HUES48 (cell line): ENCODE measurements at regions not wholly inside any gene's neighbourhood (a gene's known extent, or its start where the extent isn't known, plus 50 kb on each side); places are given as distances from the start of the nearest gene placed in this dataset.
"Not testable (repeated sequence)": the region's sequence is repeated elsewhere in the genome, so short reads cannot be mapped to it uniquely, and the experiment has no call there.

ENCODE experiments used
- H3K27ac ChIP-seq: one replicate; pipeline ENCODE4 v1.7.0; 2013; ENCODE audit warnings: low read depth, low read length, inconsistent platforms
- H3K27me3 ChIP-seq: 2 replicates; pipeline ENCODE4 v1.6.1; 2013; ENCODE audit warnings: mild to moderate bottlenecking, low read length; ENCODE audit not compliant: control insufficient read depth, insufficient read depth
- H3K36me3 ChIP-seq: 2 replicates; pipeline ENCODE4 v1.6.1; 2013; ENCODE audit warnings: low read length; ENCODE audit not compliant: control insufficient read depth, insufficient read depth
- H3K4me1 ChIP-seq: 2 replicates; pipeline ENCODE4 v1.6.1; 2013; ENCODE audit warnings: mild to moderate bottlenecking, low read length; ENCODE audit not compliant: control insufficient read depth, insufficient read depth
- H3K4me3 ChIP-seq: 2 replicates; pipeline ENCODE4 v1.5.1; 2013; ENCODE audit warnings: mild to moderate bottlenecking, low read depth, low read length
- H3K9ac ChIP-seq: 2 replicates; pipeline ENCODE4 v1.6.1; 2013; ENCODE audit warnings: mild to moderate bottlenecking, low read depth, low read length, moderate library complexity
- H3K9me3 ChIP-seq: 2 replicates; pipeline ENCODE4 v1.6.1; 2013; ENCODE audit warnings: low read length; ENCODE audit not compliant: control insufficient read depth, insufficient read depth

GRCh38 chr18:72984290-72984689 is 116.5 kb upstream of the NETO1 start:
- Histone ChIP-seq H3K9ac (no peak overlapping the region), H3K9me3 (no peaks in the 10 kb centered on the region), H3K4me3 (no peak overlapping the region), H3K4me1 (no peaks in the 10 kb centered on the region), H3K36me3 (no peaks in the 10 kb centered on the region), H3K27ac (no peak overlapping the region), H3K27me3 (no peaks in the 10 kb centered on the region)

- H3K36me3 ChIP-seq, result no peaks in the 10 kb centered on the region
- no peaks in the 10 kb centered on the region for H3K9me3 ChIP-seq
- H3K27ac ChIP-seq, result no peak overlapping the region
- no peak overlapping the region for H3K4me3 ChIP-seq
- no peaks in the 10 kb centered on the region for H3K27me3 ChIP-seq
- H3K4me1 ChIP-seq, result no peaks in the 10 kb centered on the region
- H3K9ac ChIP-seq, result no peak overlapping the region
Observed at GRCh38 chr18:72973841-72974240, 106.1 kb upstream of the NETO1 start.

- no peak overlapping the region for H3K9ac ChIP-seq
- no peak overlapping the region for H3K27ac ChIP-seq
- no peak overlapping the region for H3K4me3 ChIP-seq
- no peaks in the 10 kb centered on the region for H3K27me3 ChIP-seq
- no peaks in the 10 kb centered on the region for H3K36me3 ChIP-seq
- no peaks in the 10 kb centered on the region for H3K4me1 ChIP-seq
- H3K9me3 ChIP-seq, result no peaks in the 10 kb centered on the region
Observed at GRCh38 chr18:72965616-72966015, 97.8 kb upstream of the NETO1 start.

GRCh38 chr18:72958195-72958594 is 90.4 kb upstream of the NETO1 start:
- H3K27ac ChIP-seq, H3K4me3 ChIP-seq, H3K36me3 ChIP-seq, H3K9ac ChIP-seq, H3K27me3 ChIP-seq, H3K4me1 ChIP-seq: not testable (repeated sequence)
- peaks cover 15% of the 10 kb centered on the region for H3K9me3 ChIP-seq

GRCh38 chr18:72948439-72948838 is 80.7 kb upstream of the NETO1 start:
- Histone ChIP-seq H3K9me3 (no peaks in the 10 kb centered on the region), H3K4me1 (no peaks in the 10 kb centered on the region), H3K27ac (no peak overlapping the region), H3K9ac (no peak overlapping the region), H3K4me3 (no peak overlapping the region), H3K36me3 (no peaks in the 10 kb centered on the region), H3K27me3 (no peaks in the 10 kb centered on the region)

GRCh38 chr18:72942766-72943165 is 75.0 kb upstream of the NETO1 start:
- Histone ChIP-seq H3K9me3 (no peaks in the 10 kb centered on the region), H3K27ac (no peak overlapping the region), H3K9ac (no peak overlapping the region), H3K4me3 (no peak overlapping the region), H3K36me3 (no peaks in the 10 kb centered on the region), H3K4me1 (no peaks in the 10 kb centered on the region), H3K27me3 (no peaks in the 10 kb centered on the region)

GRCh38 chr18:72940986-72941385 is 73.2 kb upstream of the NETO1 start:
- no peaks in the 10 kb centered on the region for H3K4me1 ChIP-seq
- H3K9me3 ChIP-seq, result no peaks in the 10 kb centered on the region
- H3K36me3 ChIP-seq, result no peaks in the 10 kb centered on the region
- no peak overlapping the region for H3K9ac ChIP-seq
- H3K27ac ChIP-seq, result no peak overlapping the region
- no peak overlapping the region for H3K4me3 ChIP-seq
- H3K27me3 ChIP-seq, result no peaks in the 10 kb centered on the region

GRCh38 chr18:72940509-72940908 is 72.7 kb upstream of the NETO1 start:
- Histone ChIP-seq H3K27ac (no peak overlapping the region), H3K27me3 (no peaks in the 10 kb centered on the region), H3K9ac (no peak overlapping the region), H3K4me3 (no peak overlapping the region), H3K36me3 (no peaks in the 10 kb centered on the region), H3K9me3 (no peaks in the 10 kb centered on the region), H3K4me1 (no peaks in the 10 kb centered on the region)

- Histone ChIP-seq H3K4me1 (no peaks in the 10 kb centered on the region), H3K4me3 (no peak overlapping the region), H3K27ac (no peak overlapping the region), H3K9ac (no peak overlapping the region), H3K27me3 (no peaks in the 10 kb centered on the region), H3K36me3 (no peaks in the 10 kb centered on the region), H3K9me3 (no peaks in the 10 kb centered on the region)
Observed at GRCh38 chr18:72935744-72936143, 68.0 kb upstream of the NETO1 start.

- peaks cover 8% of the 10 kb centered on the region for H3K9me3 ChIP-seq
- H3K4me3 ChIP-seq, result no peak overlapping the region
- H3K36me3 ChIP-seq, result no peaks in the 10 kb centered on the region
- H3K4me1 ChIP-seq, result no peaks in the 10 kb centered on the region
- H3K27me3 ChIP-seq, result no peaks in the 10 kb centered on the region
- no peak overlapping the region for H3K27ac ChIP-seq
- H3K9ac ChIP-seq, result no peak overlapping the region
Observed at GRCh38 chr18:72922895-72923294, 55.1 kb upstream of the NETO1 start.
